T-helper 2 cell (primary cell): ENCODE measurements at regions not wholly inside any gene's neighbourhood (a gene's known extent, or its start where the extent isn't known, plus 50 kb on each side); places are given as distances from the start of the nearest gene placed in this dataset.

ENCODE experiments used
- DNase-seq, 5 experiments: peaks; one replicate each; pipeline versions ENCODE4 v3.0.0 to v3.0.0-alpha.2; 2012 to 2022

- DNase-seq: no peak
Measured at GRCh38 chr17:51496378-51496777, 236.0 kb downstream of the UTP18 start.

DNA sequence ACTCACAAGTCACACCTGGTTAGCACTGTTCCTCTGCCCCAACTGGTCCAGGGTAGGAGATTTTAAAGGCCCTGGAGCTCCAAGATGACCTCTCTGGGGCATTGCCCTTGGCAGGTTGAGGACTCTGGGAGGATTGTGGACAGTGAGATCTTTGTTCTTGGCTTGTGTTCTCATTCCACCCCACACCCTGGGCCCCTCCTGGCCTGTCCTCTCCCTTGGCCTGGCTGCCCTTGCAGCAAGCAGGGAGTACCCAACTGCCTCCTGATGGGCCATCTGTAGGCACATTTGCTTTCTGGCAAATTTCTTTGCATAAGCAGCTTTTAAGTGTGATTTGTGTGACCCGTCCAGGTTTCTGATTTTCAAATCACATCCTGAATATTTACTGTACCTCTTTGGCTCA, 239.6 kb downstream of the UTP18 start:
- DNase-seq: no peak

- DNase-seq: no peak
Measured at GRCh38 chr17:51500454-51500853, 240.1 kb downstream of the UTP18 start.

GRCh38 chr17:51505450-51505849, 245.1 kb downstream of the UTP18 start:
- DNase-seq: no peak

DNA sequence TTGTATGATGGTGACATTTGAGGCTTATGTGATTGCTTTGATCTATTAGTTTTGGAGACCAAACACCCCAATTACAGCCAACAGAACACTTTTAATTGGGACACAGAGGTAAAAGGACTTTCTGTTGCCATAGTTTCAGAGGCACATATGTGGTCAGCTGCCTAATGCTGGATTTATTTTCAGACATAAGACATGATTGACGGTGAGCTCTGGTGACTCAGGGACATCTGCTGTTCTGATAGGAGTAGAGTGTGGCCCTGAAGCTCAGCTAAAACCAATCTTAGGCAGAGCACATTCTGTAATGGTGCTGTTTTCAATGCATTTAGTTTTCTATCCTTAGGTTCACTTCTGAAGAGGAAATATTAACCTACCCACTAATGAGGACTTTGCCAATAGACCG, 247.1 kb downstream of the UTP18 start:
- DNase-seq: no peak

DNA sequence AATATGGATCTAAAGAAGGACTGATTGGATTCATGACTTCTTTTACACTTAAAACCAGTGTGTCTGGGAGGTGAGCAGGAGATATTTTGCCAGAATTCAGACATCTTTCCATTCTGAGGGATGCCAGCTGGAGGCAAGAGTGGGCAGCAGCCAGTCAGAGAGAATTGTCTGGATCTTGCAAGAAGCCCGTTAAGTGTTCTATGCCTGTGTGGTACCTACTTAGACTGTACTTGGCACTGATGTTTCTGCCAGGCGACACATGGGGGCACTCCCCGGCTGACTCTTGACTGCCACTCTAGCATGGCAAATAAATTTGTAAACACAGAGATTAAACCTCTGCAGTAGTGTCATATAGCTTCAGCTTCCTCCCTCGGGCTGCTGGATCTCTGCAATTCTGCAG, 247.7 kb downstream of the UTP18 start:
- DNase-seq: no peak

DNA sequence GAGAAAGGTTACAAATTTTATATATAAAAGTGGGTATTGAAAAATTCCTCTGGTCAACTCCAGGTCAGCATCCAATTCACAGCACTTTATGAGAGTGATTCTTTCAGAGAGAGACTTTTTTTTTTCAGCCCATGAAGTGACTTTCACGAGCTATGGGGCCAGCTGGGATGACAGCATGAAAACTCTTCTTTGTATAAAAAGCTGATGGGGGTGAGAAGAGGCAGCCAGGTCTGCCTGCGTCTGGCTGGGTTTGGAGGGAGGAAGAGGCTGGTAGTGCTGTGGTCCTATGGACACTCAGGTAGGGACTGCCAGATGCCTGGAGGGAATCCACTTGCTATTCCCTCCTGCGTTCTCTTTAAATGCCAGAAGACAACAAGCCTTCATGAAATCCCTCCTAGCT, 250.6 kb downstream of the UTP18 start:
- no peak for DNase-seq

DNA sequence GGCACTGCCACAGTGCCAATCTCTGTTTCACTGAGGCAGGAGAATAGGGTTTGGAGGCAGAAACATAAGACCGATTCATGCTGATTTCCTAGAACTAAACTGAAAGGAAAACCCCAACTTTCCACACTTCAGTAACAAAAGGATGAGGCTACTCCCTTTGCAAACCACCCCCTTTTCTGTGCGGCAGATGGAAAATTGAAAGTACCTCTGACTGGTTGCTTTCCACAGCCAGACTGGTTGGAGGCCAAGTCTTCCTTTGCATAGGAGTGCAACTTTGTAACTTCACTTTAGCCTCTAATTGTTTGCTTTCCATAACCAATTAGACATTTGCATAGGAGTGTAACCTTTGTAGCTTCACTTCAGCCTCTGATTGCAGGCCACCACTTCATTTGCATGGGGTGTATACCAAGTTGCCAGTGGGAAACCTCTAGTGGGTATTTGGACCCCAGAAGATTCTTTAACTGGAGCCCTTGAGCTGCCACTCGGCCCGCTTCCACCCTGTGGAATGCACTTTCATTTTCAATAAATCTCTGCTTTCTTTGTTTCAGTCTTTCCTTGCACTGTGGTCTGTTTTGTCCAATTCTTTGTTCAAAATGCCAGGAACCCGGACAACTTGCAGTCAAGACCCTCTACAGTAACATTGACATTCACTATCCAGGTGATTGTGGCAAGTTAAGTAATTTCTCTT, 252.0 kb downstream of the UTP18 start:
- DNase-seq: no peak

- no peak for DNase-seq
Measured at GRCh38 chr17:51516924-51517323, 256.6 kb downstream of the UTP18 start.

DNA sequence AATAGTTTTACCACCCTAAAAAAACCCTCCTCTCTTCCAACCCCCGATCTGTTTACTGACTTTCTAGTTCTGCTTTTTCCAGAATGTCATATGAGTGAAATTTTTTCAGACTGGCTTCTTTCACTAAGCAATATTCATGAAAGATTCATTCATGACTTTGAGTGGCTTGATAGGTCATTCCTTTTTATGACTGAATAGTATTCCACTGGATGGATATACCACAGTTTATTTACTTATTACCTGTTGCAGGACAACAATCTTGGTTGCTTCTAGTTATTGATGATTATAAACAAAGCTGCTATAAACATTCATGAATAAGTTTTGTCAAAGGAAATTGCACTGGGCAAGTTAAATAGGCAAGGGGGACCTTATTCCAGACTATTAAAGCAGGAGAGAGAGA, 264.2 kb downstream of the UTP18 start:
- no peak for DNase-seq

GRCh38 chr17:51526507-51526906, 266.2 kb downstream of the UTP18 start:
- no peak for DNase-seq

DNA sequence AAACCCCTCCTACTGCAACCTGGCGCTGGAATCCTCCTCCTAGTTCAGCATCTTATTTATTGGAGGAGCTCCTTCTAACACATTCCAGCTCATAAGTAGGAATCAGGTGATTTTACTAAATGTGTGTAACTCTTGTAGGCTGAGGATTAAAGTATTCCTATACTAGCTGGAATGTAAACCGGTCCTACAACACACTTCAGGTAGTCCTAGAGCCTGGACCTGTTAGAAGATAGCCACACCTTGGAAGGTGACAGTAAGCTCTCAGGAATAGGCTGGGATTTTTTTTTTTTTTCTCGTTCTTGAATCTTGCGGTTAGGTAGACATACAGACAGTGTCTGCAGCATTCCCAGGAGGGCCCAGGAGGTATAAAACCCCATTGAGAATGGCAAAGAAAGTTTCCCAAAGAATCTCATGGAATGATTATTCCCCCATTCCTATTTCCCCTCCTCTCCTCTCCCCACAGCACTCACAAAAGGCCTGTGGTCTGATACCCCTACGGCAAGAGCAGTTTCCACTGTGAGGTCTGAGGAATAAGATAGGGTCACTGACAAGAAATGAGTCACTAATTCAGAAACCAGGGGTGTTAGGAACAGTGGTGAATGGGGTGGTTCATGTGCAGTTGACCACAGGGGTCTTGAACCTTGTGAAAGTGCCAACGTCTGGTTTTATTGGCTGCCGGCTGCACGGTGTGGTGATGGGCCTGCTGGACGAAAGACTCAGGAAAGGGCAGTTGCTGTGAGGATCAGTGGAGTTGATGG, 267.1 kb downstream of the UTP18 start:
- no peak for DNase-seq

- DNase-seq: no peak
Measured at GRCh38 chr17:51528111-51528510, 267.8 kb downstream of the UTP18 start.

GRCh38 chr17:51533219-51533618, 272.9 kb downstream of the UTP18 start:
- DNase-seq: no peak

- no peak for DNase-seq
Measured at GRCh38 chr17:51533821-51534220, 273.5 kb downstream of the UTP18 start.

DNA sequence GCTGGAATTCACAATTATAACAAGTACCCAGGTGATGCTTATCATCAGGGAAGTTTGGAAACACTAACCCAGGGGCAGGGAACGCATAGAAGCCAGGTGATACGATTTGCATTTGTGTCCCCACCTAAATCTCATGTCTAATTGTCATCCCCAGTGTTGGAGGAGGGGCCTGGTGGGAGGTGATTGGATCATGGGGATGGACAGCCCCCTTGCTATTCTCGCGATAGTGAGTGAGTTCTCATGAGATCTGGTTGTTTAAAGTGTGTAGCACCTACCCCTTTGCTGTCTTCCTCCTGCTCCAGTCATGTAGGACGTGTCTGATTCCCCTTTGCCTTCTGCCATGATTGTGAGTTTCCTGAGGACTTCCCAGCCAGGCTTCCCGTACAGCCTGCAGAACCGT, 276.3 kb downstream of the UTP18 start:
- DNase-seq: no peak

DNA sequence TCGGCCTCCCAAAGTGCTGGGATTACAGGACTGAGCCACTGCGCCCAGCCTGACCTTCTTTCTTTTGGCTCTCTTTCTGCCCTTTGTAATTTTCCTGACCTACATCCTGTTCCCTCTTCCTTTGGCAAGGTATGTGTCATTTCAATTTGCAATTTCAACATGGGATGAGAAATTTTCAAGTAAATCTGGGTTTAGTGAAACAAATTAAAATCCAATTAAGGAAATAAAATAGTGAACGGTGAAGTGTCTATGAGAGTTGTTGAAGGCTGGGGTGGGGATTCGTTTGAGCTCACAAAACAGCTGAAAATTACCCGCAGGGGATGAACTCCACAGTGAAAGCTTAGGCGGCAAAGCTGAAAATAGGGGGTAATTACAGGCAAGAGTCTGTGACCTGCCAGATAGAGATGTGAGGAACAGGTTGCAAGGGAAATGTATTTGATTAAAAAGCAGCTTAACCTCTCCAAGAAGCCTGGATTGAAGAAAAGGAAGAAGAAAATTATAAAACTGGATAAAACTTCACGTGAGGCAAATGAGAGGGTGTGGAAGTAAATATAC, 277.7 kb downstream of the UTP18 start:
- DNase-seq: no peak

DNA sequence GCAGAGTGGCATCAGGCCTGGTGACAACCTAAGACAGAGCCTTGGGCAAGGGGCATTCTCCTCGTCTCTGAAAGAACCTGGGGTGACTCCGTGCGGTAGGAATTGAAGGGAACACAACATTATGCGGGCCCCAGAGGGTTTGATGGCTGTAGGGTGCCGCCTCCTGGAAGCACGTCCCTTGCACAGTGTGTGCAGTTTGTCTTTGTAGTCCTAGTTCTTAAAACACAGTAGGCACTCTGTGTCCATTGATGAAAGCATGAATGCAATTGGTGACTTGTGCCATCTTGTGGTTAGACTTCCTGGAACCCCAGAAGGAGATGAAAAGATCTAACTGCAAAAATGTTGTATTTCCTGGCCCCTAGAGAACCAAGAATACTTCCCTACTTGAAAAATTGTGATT, 279.8 kb downstream of the UTP18 start:
- DNase-seq: peak in 1 of 5 experiments; percentile 47

DNA sequence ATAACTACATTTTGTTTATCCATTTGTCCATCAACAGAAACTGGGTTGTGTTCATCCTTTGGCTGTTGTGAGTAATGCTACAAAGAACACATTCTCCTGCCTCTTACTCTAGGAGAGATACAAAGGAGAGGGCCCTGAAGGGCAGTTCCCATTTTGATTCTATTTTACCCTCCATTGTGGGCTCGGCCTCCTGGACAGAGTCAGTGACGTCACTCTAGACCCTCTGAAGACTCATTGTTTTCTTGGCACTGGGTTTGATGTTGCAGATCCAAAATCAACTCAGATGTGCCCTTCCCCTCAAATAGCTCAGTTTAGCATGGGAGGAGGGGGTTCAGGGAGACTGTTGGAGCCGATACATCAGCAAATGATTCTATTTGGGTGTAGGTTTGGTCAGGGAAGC, 280.9 kb downstream of the UTP18 start:
- DNase-seq: no peak

DNA sequence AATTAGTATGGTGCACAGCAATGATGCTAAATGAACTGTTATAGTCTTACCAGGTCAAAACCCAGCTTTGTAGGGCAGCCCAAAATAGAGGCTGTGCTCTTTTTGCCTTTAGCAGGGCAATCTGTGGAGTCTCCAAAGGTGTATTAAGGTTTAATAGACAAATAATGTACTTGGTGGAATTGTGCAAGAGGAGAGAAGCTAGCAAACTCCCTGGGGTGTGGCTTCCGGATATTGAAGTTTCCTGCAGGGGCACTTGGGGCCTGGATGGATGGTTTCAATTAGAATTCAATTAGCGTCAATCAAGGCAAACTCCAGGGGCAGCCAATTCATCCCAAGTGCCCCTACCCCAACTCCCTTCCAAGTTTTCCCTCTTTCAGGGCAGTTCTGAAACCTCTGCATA, 285.8 kb downstream of the UTP18 start:
- no peak for DNase-seq

DNA sequence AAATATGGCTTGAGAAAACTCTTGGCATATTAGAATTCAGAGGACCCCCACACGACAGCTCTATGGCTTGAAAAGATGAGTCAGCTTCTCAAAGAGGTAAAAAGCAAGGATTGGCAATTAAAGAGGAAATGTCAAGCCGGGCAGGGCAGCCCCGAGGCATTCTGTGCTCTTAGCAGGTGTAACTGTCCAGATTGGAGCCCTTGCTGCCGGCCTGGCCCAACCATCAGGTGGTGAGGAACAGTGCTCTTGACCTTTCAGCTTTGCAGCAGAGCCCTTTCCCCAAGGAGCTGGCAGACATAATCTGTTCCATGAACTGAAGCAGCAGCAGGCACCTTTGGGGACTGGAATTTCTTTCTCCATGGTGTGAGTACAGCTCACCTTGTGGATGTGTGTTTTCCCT, 287.8 kb downstream of the UTP18 start:
- no peak for DNase-seq

- DNase-seq: no peak
Measured at GRCh38 chr17:51555153-51555552, 294.8 kb downstream of the UTP18 start.

- DNase-seq: no peak
Measured at GRCh38 chr17:51559778-51560177, 299.4 kb downstream of the UTP18 start.

DNA sequence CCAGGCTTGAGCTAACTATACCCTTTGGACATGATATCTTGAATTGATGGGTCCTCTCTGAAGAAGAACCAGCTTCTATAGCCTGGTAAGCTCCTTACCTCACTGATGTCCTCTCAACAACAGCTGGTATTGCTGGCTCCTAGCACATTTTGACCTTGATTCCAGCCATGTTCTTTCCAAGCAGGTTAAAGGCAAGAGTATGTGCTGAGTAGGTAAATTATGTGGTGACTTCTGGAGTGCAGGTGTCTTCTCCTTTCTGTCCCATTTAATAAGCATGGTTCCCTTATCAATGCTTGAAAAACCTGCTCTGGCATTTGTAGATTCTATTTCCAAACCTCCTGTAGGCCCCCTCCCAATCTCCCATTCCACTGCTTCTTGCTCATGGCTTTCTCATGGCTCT, 300.1 kb downstream of the UTP18 start:
- DNase-seq: no peak
